CD14-positive monocyte (primary cell): ENCODE measurements at regions not wholly inside any gene's neighbourhood (a gene's known extent, or its start where the extent isn't known, plus 50 kb on each side); places are given as distances from the start of the nearest gene placed in this dataset.

Source experiments
- DNase-seq, 3 donors: peaks; one replicate each; pipeline ENCODE4 v3.0.0-alpha.2; 2011 to 2022
- H2AFZ ChIP-seq: 2 replicates; pipeline ENCODE4 v1.6.0; 2012; ENCODE audit warnings: mild to moderate bottlenecking, low read depth, low read length, inconsistent platforms; ENCODE audit not compliant: insufficient read depth, poor library complexity, severe bottlenecking
- H3K27ac ChIP-seq, 2 donors: 1 replicate in 1 of 2; 2 replicates in 1 of 2; pipeline ENCODE4 v1.5.1; 2012 to 2013; ENCODE audit warnings: low read length in 2 of 2, control low read depth in 1 of 2, inconsistent platforms in 1 of 2, low read depth in 1 of 2, mild to moderate bottlenecking in 1 of 2
- H3K27me3 ChIP-seq, 2 donors: one replicate each; pipeline versions ENCODE4 v1.6.0 to v1.6.1; 2011 to 2013; ENCODE audit warnings: low read length in 2 of 2; ENCODE audit not compliant: control insufficient read depth in 2 of 2, insufficient read depth in 2 of 2
- H3K36me3 ChIP-seq, 2 donors: replicated peaks in 1 of 2; 1 replicate in 1 of 2; 2 replicates in 1 of 2; pipeline versions ENCODE4 v1.5.1 to v1.6.1; 2012 to 2013; ENCODE audit warnings: low read length in 2 of 2, control low read depth in 1 of 2, inconsistent platforms in 1 of 2, mild to moderate bottlenecking in 1 of 2; ENCODE audit not compliant: insufficient read depth in 2 of 2, control insufficient read depth in 1 of 2
- H3K4me1 ChIP-seq, 2 donors: 1 replicate in 1 of 2; 2 replicates in 1 of 2; pipeline versions ENCODE4 v1.5.1 to v1.6.1; 2012 to 2013; ENCODE audit warnings: low read length in 2 of 2, control low read depth in 1 of 2, inconsistent platforms in 1 of 2, mild to moderate bottlenecking in 1 of 2, moderate library complexity in 1 of 2; ENCODE audit not compliant: insufficient read depth in 2 of 2, control insufficient read depth in 1 of 2
- H3K4me2 ChIP-seq: replicated peaks from 2 replicates; pipeline ENCODE3; 2012; ENCODE audit warnings: low read length, moderate library complexity, mild to moderate bottlenecking; ENCODE audit not compliant: poor library complexity, severe bottlenecking; ENCODE audit errors: extremely low read depth
- H3K4me3 ChIP-seq, 3 experiments: fragments of 200-600 bp in 1 of 3; sonication (generic) in 1 of 3; replicated peaks in 1 of 3; 1 replicate in 2 of 3; 2 replicates in 1 of 3; pipeline ENCODE4 v1.5.1; 2011 to 2013; ENCODE audit warnings: low read length in 3 of 3, mild to moderate bottlenecking in 3 of 3, control low read depth in 2 of 3, low read depth in 2 of 3, inconsistent platforms in 1 of 3, moderate library complexity in 1 of 3
- H3K79me2 ChIP-seq: 2 replicates; pipeline ENCODE4 v1.6.0; 2012; ENCODE audit warnings: mild to moderate bottlenecking, control low read depth, inconsistent platforms, low read length, moderate library complexity; ENCODE audit not compliant: insufficient read depth
- H3K9ac ChIP-seq: 2 replicates; pipeline ENCODE4 v1.6.0; 2017; ENCODE audit warnings: low read length, mild to moderate bottlenecking; ENCODE audit not compliant: insufficient read depth, poor library complexity, severe bottlenecking
- H3K9me3 ChIP-seq, 2 donors: replicated peaks in 1 of 2; 1 replicate in 1 of 2; 2 replicates in 1 of 2; pipeline versions ENCODE4 v1.5.1 to v1.6.1; 2012 to 2013; ENCODE audit warnings: low read length in 2 of 2, control low read depth in 1 of 2; ENCODE audit not compliant: control insufficient read depth in 1 of 2, insufficient read depth in 1 of 2
- H4K20me1 ChIP-seq: 2 replicates; pipeline ENCODE4 v1.6.0; 2012; ENCODE audit warnings: mild to moderate bottlenecking, low read length, control low read depth, moderate library complexity; ENCODE audit not compliant: insufficient read depth
- H3K27ac Mint-ChIP-seq, 7 donors: one replicate each; pipeline ENCODE4 v1.8.0; 2020; ENCODE audit warnings: mild to moderate bottlenecking in 7 of 7, mixed read lengths in 7 of 7, moderate library complexity in 6 of 7, inconsistent platforms in 2 of 7
- H3K27me3 Mint-ChIP-seq, 3 donors: one replicate each; pipeline ENCODE4 v1.8.0; 2021 to 2022; ENCODE audit warnings: low read depth in 3 of 3, mild to moderate bottlenecking in 3 of 3, mixed read lengths in 3 of 3, moderate library complexity in 3 of 3, inconsistent platforms in 1 of 3
- H3K36me3 Mint-ChIP-seq, 2 donors: one replicate each; pipeline ENCODE4 v1.8.0; 2020; ENCODE audit warnings: mixed read lengths in 2 of 2, inconsistent platforms in 1 of 2, mild to moderate bottlenecking in 1 of 2
- H3K4me1 Mint-ChIP-seq: one replicate; pipeline ENCODE4 v1.8.0; 2020; ENCODE audit warnings: mild to moderate bottlenecking, mixed read lengths
- H3K4me3 Mint-ChIP-seq, 2 donors: one replicate each; pipeline ENCODE4 v1.8.0; 2020; ENCODE audit warnings: mild to moderate bottlenecking in 2 of 2, mixed read lengths in 2 of 2, moderate library complexity in 1 of 2
- H3K9me3 Mint-ChIP-seq, 7 donors: one replicate each; pipeline ENCODE4 v1.8.0; 2020 to 2022; ENCODE audit warnings: mixed read lengths in 7 of 7, mild to moderate bottlenecking in 6 of 7, moderate library complexity in 6 of 7, inconsistent platforms in 2 of 7
- WGBS: methylation state at CpG from one replicate; pipeline ENCODE4 v1.1.5; 2013; ENCODE audit warnings: missing lambda C conversion rate; ENCODE audit not compliant: insufficient coverage; 5-methylcytosine and 5-hydroxymethylcytosine counted together
- intact Hi-C, 2 donors: fragments of 100-400 bp; cut with micrococcal nuclease; formaldehyde crosslinking; loops; one replicate each; pipeline versions ENCODE4 v1.15.0 to v1.15.1; 2023
- TF ChIP-seq, protein P1 (sequence below): fragments of 200-600 bp; IDR thresholded peaks from one replicate; pipeline ENCODE4 v1.8.0; 2022; ENCODE audit warnings: antibody characterized with exemption, mild to moderate bottlenecking

DNA sequence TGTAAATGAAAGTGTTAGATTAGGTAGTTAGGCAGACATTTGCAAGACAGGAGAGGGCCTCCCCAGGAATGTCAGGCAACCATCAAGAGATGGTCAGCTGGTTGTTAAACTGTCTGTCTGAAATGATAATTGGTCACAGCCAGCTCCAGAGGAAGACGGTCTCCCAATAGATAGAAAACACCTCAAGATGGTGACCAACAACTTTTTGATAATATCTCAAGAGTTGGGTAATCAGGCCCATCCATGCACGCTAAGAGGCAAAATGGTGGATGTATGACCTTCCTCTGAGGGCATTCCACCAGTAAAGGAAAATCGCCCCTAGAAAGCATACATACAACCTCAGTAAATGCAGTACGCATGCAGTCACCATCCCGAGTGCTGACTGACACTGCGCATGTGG, 118.2 kb downstream of the MAP3K21 start:
- no peaks in the 10 kb centered on the region for H3K9me3 ChIP-seq
- peaks cover 0 to 4% (median 1%) of the 10 kb centered on the region in 7 donors for H3K9me3 Mint-ChIP-seq

DNA sequence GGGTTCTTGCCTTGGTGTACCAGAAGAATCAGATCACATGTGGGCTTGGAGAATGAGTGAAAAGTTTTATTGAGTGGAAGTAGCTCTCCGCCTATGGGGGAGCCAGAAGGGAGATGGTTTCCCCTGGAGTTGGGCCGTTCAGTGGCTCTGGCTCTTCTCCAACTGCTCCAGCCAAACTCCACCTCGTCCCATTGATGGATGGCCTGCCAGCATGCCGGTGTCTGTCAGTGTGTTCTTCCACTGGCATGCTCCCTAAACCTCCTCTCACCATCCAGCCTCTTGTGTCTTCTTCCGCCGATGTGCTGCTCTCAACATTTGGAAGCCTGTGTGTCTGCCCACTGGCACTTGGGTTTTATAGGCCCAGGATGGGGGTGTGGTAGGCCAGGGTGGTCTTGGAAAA, 119.4 kb downstream of the MAP3K21 start:
- no peak overlapping the region for H3K9ac ChIP-seq
- H3K36me3 ChIP-seq: no peaks in the 10 kb centered on the region
- peaks cover 0 to 2% of the 10 kb centered on the region in 2 donors for H3K27me3 ChIP-seq
- H3K9me3 ChIP-seq: no peaks in the 10 kb centered on the region
- TF ChIP-seq, protein P1, sequence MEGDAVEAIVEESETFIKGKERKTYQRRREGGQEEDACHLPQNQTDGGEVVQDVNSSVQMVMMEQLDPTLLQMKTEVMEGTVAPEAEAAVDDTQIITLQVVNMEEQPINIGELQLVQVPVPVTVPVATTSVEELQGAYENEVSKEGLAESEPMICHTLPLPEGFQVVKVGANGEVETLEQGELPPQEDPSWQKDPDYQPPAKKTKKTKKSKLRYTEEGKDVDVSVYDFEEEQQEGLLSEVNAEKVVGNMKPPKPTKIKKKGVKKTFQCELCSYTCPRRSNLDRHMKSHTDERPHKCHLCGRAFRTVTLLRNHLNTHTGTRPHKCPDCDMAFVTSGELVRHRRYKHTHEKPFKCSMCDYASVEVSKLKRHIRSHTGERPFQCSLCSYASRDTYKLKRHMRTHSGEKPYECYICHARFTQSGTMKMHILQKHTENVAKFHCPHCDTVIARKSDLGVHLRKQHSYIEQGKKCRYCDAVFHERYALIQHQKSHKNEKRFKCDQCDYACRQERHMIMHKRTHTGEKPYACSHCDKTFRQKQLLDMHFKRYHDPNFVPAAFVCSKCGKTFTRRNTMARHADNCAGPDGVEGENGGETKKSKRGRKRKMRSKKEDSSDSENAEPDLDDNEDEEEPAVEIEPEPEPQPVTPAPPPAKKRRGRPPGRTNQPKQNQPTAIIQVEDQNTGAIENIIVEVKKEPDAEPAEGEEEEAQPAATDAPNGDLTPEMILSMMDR: no peak
- H2AFZ ChIP-seq: no peak overlapping the region
- no peaks in the 10 kb centered on the region for H4K20me1 ChIP-seq
- Mint-ChIP-seq H3K27ac (no peak overlapping the region), H3K27me3 (peaks cover 0 to 4% (median 0%) of the 10 kb centered on the region in 3 donors), H3K9me3 (peaks cover 0 to 4% (median 1%) of the 10 kb centered on the region in 7 donors), H3K4me3 (no peak overlapping the region), H3K36me3 (no peaks in the 10 kb centered on the region), H3K4me1 (no peaks in the 10 kb centered on the region)
- no peaks in the 10 kb centered on the region for H3K79me2 ChIP-seq
- no peak overlapping the region for H3K27ac ChIP-seq
- H3K4me1 ChIP-seq: no peaks in the 10 kb centered on the region
- no peak overlapping the region for H3K4me2 ChIP-seq
- WGBS: 83% methylated on average over 1 of the region's 6 CpGs
- intact Hi-C loops: no loop called here
- no peak overlapping the region for H3K4me3 ChIP-seq
- no peak for DNase-seq

More for the DNA sequence above, 118.2 kb downstream of the MAP3K21 start:
- TF ChIP-seq, protein P1: no peak
- Mint-ChIP-seq H3K4me1 (no peaks in the 10 kb centered on the region), H3K4me3 (no peak overlapping the region), H3K36me3 (no peaks in the 10 kb centered on the region), H3K27ac (no peak overlapping the region), H3K27me3 (peaks cover 0 to 4% (median 1%) of the 10 kb centered on the region in 3 donors)
- Histone ChIP-seq H3K9ac (no peak overlapping the region), H3K4me2 (no peak overlapping the region), H3K79me2 (no peaks in the 10 kb centered on the region), H3K4me3 (no peak overlapping the region), H2AFZ (no peak overlapping the region), H3K36me3 (no peaks in the 10 kb centered on the region), H3K27ac (no peak overlapping the region), H3K27me3 (peaks cover 0 to 2% of the 10 kb centered on the region in 2 donors), H4K20me1 (no peaks in the 10 kb centered on the region), H3K4me1 (no peaks in the 10 kb centered on the region)
- intact Hi-C loops: no loop called here
- 100% methylated on average over 2 of the region's 6 CpGs for WGBS
- no peak for DNase-seq
